Activated CD8-positive, alpha-beta T cell treated with anti-CD3 and anti-CD28 coated beads for 36 hours (primary cell): ENCODE measurements at regions not wholly inside any gene's neighbourhood (a gene's known extent, or its start where the extent isn't known, plus 50 kb on each side); places are given as distances from the start of the nearest gene placed in this dataset.

Experiments
- ATAC-seq: fragments of 200-7000 bp; cut with Tn5 transposase; one replicate; pipeline ENCODE4 v1.10.0; 2021; ENCODE audit warnings: mild to moderate bottlenecking, moderate library complexity
- CTCF ChIA-PET: fragments of 350-600 bp; sonication (Branson Sonifier 250); formaldehyde crosslinking; loops from one replicate; lab custom pipeline; 2021; ENCODE audit warnings: antibody characterized with exemption; lab: Charles Lee
- POLR2A ChIA-PET: fragments of 350-600 bp; sonication (Branson Sonifier 250); formaldehyde crosslinking; loops from one replicate; lab custom pipeline; 2021; ENCODE audit warnings: antibody characterized with exemption; lab: Charles Lee
- DNase-seq: peaks from one replicate; pipeline ENCODE4 v3.0.0-alpha.2; 2020
- H3K27ac Mint-ChIP-seq: one replicate; pipeline ENCODE4 v1.8.0; 2021; ENCODE audit warnings: mild to moderate bottlenecking, mixed read lengths
- H3K27me3 Mint-ChIP-seq: one replicate; pipeline ENCODE4 v1.8.0; 2021; ENCODE audit warnings: mixed read lengths
- H3K36me3 Mint-ChIP-seq: one replicate; pipeline ENCODE4 v1.8.0; 2021; ENCODE audit warnings: low read depth, mixed read lengths
- H3K4me1 Mint-ChIP-seq: one replicate; pipeline ENCODE4 v1.8.0; 2021; ENCODE audit warnings: low read depth, mixed read lengths
- H3K4me3 Mint-ChIP-seq: one replicate; pipeline ENCODE4 v1.8.0; 2021; ENCODE audit warnings: mild to moderate bottlenecking, moderate library complexity, mixed read lengths
- H3K9me3 Mint-ChIP-seq: one replicate; pipeline ENCODE4 v1.8.0; 2021; ENCODE audit warnings: mixed read lengths
- intact Hi-C: fragments of 100-400 bp; cut with micrococcal nuclease; formaldehyde crosslinking; loops from one replicate; pipeline ENCODE4 v1.10.0; 2022
- TF ChIP-seq, protein P1 (sequence below): fragments of 200-600 bp; IDR thresholded peaks from one replicate; pipeline ENCODE4 v1.8.0; 2022; ENCODE audit warnings: antibody characterized with exemption, mild to moderate bottlenecking

DNA sequence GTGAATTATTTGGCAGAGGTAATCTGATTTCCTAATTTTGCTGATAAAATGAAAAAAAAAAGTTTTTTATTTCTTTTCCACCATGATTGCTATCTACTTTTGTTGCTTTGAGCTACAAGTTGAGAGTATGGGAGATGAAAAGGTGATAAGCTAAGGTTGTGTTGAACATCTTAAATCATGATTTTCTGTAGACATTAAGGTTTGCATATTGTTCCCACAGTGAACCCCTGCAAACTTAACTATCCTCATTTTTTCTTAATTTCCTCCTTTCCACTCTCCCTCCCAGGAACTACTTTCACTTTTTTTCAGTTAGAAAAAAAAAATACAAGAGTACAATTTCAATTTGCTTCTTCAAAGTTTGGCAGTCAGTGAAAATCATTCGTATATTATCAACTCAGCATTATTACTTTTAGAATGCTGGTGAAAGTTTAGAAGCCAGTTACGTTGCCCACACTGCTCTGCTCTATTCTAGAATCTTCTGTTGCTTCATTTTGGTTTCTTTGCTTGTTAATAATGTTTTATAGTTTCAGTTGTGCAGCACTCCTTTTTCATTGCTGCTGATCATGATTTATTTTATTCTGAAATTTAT, 673.8 kb upstream of the CITED2 start:
- no peak for ATAC-seq
- TF ChIP-seq, protein P1, sequence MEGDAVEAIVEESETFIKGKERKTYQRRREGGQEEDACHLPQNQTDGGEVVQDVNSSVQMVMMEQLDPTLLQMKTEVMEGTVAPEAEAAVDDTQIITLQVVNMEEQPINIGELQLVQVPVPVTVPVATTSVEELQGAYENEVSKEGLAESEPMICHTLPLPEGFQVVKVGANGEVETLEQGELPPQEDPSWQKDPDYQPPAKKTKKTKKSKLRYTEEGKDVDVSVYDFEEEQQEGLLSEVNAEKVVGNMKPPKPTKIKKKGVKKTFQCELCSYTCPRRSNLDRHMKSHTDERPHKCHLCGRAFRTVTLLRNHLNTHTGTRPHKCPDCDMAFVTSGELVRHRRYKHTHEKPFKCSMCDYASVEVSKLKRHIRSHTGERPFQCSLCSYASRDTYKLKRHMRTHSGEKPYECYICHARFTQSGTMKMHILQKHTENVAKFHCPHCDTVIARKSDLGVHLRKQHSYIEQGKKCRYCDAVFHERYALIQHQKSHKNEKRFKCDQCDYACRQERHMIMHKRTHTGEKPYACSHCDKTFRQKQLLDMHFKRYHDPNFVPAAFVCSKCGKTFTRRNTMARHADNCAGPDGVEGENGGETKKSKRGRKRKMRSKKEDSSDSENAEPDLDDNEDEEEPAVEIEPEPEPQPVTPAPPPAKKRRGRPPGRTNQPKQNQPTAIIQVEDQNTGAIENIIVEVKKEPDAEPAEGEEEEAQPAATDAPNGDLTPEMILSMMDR, result no peak
- POLR2A ChIA-PET, result no interaction called here
- H3K36me3 Mint-ChIP-seq, result no peaks in the 10 kb centered on the region
- CTCF ChIA-PET, result interaction anchor here (0.6 kb wide), 1 partner anchor 10 kb away, joined by 3 read pairs; no protein-coding TSS in a partner anchor
- DNase-seq, result no peak
- peaks cover 9% of the 10 kb centered on the region for H3K27me3 Mint-ChIP-seq
- H3K4me3 Mint-ChIP-seq, result no peak overlapping the region
- peaks cover 2% of the 10 kb centered on the region for H3K9me3 Mint-ChIP-seq
- intact Hi-C loops, result no loop called here
- no peak overlapping the region for H3K27ac Mint-ChIP-seq
- peaks cover 4% of the 10 kb centered on the region for H3K4me1 Mint-ChIP-seq

DNA sequence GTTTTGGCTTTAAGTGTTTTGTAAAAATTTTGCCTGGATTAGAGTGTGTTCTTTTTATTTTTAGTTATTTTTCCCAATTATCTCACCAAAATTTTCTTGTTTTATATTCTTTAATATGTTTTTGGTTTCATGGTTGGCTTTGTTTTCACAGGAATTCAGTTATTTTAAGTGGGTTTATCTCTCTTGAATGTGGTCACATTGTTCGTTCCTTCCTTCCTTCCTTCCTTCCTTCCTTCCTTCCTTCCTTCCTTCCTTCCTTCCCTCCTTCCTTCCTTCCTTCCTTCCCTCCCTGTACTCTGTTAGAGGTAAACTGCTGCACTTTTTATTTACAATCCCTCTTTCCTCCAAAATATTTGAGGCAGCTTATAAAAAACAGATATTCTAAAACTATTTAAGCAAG, 672.9 kb upstream of the CITED2 start:
- Mint-ChIP-seq H3K4me3 (no peak overlapping the region), H3K27me3 (peaks cover 10% of the 10 kb centered on the region)
- intact Hi-C loops, result no loop called here

DNA sequence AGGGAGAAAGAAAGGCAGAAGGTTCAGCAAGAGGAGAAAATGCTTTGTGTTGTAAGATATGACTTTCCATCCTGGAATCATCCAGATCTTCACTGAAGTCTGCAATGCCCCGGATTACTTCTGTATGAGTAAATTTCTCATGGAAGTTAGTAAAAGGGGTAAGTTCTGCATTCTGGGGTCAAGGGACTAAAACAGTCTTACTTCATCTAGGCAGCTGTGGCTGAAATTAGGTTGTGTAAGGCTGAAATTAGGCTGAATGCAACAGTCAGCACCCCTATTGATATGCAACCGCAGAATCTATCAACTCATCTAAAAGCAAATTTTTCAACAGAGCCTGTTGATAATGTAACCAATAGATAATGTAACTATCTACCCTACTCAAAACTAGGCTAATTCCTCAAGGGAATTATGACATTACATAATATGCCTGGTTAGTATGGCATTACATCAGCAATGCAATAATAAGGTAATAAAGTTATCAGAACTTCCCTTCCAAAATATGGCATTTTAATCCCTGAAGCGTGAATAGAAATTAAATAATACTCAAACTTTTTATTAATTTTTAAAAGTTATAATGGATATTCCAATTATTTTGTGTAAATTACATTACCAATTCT, 671.7 kb upstream of the CITED2 start:
- Mint-ChIP-seq H3K27ac (no peak overlapping the region), H3K4me1 (peaks cover 5% of the 10 kb centered on the region), H3K9me3 (peaks cover 2% of the 10 kb centered on the region), H3K4me3 (no peak overlapping the region), H3K36me3 (no peaks in the 10 kb centered on the region), H3K27me3 (peaks cover 10% of the 10 kb centered on the region)
- ATAC-seq, result no peak
- TF ChIP-seq, protein P1, result no peak
- no peak for DNase-seq
- ChIA-PET CTCF (no interaction called here), POLR2A (no interaction called here)
- intact Hi-C loops, result no loop called here

More for the DNA sequence above, 672.9 kb upstream of the CITED2 start:
- CTCF ChIA-PET, result no interaction called here
- peaks cover 5% of the 10 kb centered on the region for H3K4me1 Mint-ChIP-seq
- TF ChIP-seq, protein P1, result no peak
- H3K9me3 Mint-ChIP-seq, result peaks cover 2% of the 10 kb centered on the region
- no peaks in the 10 kb centered on the region for H3K36me3 Mint-ChIP-seq
- no peak for ATAC-seq
- DNase-seq, result no peak
- POLR2A ChIA-PET, result no interaction called here
- H3K27ac Mint-ChIP-seq, result no peak overlapping the region

DNA sequence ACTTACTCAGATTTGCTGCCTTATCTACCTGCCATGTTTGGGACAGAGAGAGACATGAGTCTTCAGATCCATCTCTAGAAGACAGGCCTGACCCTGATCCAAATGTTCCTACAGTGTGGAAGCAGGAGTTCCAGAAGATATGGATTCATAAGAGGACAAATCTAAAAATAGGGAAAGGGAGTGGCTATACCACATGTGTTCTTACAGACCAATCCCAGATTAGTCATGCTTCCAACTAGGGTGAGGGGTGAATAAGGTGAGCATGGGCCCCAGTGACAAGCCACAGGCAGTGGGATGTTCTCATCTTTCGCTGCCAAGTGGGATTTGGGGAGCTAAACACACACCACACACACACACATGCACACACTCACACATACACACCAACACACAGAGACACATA, 670.7 kb upstream of the CITED2 start:
- Mint-ChIP-seq H3K27ac (no peak overlapping the region), H3K9me3 (peaks cover 2% of the 10 kb centered on the region), H3K4me3 (no peak overlapping the region), H3K36me3 (no peaks in the 10 kb centered on the region), H3K4me1 (peaks cover 5% of the 10 kb centered on the region), H3K27me3 (peaks cover 5% of the 10 kb centered on the region)
- intact Hi-C loops, result no loop called here
- DNase-seq (no peak), ATAC-seq (no peak)
- POLR2A ChIA-PET, result no interaction called here
- CTCF ChIA-PET, result no interaction called here
- TF ChIP-seq, protein P1, result no peak

DNA sequence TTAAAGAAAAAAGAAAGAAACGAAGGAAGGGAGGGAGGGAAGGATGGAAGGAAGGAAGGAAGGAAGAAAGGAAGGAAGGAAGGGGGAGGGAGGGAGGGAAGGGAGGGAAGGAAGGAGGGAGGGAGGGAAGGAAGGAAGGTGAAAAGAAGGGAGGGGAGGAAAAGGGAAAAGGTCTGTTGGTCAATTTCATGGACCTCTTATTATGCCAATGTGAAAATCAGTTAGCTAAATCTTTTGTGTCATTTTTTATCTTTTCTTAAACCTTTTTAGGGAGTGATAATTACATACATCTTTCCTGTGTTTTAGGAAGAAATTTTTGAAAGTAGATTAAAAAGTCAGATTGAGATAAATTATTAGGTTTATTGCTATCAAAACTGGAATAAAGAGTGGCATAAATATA, 670.2 kb upstream of the CITED2 start:
- POLR2A ChIA-PET, result no interaction called here
- TF ChIP-seq, protein P1, result no peak
- peaks cover 5% of the 10 kb centered on the region for H3K4me1 Mint-ChIP-seq
- peaks cover 2% of the 10 kb centered on the region for H3K9me3 Mint-ChIP-seq
- no peaks in the 10 kb centered on the region for H3K36me3 Mint-ChIP-seq
- DNase-seq (no peak), ATAC-seq (no peak)
- intact Hi-C loops, result no loop called here
- peaks cover 5% of the 10 kb centered on the region for H3K27me3 Mint-ChIP-seq
- H3K27ac Mint-ChIP-seq, result no peak overlapping the region
- no peak overlapping the region for H3K4me3 Mint-ChIP-seq
- CTCF ChIA-PET, result no interaction called here
